Dedifferentiated amniotic fluid mesenchymal stem cell (primary cell): ENCODE measurements at regions not wholly inside any gene's neighbourhood (a gene's known extent, or its start where the extent isn't known, plus 50 kb on each side); places are given as distances from the start of the nearest gene placed in this dataset.
"Not testable (repeated sequence)": the region's sequence is repeated elsewhere in the genome, so short reads cannot be mapped to it uniquely, and the experiment has no call there.

Experiments
- DNase-seq: peaks from one replicate; pipeline ENCODE4 v3.0.0-alpha.2; 2016; ENCODE audit errors: extremely low spot score

DNA sequence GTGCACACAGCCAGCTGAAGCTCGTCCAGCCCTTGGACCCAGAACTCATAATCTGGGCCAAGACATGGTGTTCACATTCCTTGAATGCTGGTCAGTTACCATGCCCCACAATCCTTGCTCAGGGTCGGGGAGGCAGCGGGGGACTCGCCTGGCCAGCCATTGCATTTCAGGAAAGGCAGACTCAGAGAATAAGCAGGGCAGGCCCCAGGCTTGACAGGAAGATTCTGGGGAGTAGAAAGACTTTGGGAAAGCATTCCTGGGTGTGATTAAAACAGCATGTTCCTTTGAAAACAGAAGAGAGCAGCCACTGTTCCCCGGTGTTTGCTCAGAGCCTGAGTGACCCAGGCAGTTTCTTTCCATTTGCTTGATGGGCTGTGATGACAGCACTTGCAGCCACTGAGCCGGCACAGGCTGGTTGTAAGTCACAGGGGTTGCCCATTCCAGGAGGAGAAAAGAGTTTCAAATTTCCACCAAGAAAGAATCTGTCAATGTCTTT lies 473.7 kb downstream of the TYW1 start:
- no peak for DNase-seq

DNA sequence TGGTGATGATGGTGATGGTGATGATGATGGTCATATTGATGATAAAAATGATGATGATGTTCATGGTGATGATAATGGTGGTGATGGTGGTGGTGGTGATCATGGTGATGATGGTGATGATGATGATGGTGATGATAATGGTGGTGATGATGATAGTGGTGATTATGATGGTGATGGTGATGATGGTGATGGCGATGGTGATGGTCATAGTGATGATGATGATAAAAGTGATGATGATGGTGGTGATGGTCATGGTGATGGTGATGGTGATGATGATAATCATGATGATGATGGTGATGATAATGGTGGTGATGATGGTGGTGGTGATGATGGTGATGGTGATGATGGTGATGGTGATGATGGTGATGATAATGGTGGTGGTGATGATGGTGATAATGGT lies 478.7 kb downstream of the TYW1 start:
- no peak for DNase-seq

DNA sequence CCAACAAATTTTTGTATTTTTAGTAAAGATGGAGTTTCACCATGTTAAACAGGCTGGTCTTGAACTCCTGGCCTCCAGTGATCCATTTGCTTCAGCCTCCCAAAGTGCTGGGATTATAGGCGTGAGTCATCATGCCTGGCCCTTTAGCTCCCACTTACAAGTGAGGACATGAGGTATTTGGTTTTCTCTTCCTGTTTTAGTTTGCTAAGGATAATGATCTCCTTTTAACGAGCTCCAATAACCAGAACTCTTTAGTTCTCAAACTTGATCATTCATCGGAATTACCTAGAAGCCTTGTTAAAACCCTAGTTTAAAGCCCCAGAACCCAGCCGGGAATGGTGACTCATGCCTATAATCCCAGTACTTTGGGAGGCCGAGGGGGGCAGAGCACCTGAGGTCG lies 481.4 kb downstream of the TYW1 start:
- DNase-seq, result no peak

DNA sequence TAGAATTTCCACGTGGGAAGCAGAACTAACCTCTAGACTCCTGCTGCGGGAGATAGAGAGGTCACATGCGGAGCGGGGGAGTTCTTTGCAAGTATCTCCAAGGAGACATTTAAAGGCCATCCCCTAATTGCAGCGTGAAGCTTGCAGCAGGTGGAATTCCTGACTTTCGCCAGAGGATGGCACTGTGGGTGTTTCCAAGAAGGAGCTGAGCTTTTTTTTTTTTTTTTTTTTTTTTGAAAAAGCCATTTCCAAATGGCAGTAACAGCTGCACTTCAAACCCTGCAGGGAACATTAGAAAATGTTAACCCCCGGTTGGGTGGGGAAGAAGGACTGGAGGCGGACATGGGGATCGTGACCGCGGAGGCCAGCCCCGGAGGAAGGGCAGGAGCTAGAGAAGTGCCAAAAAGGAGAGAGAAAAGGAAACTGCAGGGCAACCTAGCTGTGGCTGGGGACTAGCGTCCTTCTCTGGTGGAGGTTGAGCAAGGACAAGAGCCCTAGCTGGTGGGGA lies 487.7 kb downstream of the TYW1 start:
- DNase-seq, result peak; percentile 65

DNA sequence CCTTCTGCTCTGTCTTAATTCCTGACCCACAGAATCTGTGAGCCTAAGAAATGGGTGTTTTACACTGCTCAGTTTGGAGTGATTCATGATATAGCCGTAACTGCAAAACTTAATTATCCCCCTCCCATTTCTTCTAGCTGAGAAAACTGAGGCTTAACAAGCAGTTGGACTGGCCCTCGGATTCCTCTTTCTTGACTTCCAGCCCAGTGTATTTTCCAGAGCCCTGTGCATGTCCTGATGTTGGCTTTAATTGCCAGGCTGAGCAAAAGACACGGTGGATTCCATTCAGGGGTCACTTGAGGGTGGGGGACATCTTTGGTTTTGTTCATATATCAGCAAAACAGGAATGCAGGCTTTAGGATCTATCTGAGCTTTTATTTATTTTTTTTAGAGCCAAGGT lies 489.8 kb downstream of the TYW1 start:
- DNase-seq, result no peak

DNA sequence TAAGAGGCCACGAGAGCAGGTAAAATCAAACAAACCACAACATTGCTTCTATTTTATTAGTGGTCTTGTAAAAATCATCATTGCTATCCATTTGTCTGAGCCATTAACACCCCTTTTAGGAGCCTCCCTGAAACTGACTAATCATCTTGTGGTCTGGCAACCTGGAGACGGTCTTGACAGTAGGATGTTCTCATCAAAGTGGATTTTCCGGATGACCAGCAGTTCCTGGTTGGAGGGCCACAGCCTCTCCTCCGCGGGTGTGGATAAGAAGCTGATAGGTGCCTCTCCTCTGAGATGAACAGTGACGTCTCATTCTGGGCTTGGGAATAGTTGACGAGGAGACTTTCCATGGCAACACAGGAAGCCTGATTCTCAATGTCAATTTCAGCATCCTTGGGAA lies 490.7 kb downstream of the TYW1 start:
- no peak for DNase-seq

DNA sequence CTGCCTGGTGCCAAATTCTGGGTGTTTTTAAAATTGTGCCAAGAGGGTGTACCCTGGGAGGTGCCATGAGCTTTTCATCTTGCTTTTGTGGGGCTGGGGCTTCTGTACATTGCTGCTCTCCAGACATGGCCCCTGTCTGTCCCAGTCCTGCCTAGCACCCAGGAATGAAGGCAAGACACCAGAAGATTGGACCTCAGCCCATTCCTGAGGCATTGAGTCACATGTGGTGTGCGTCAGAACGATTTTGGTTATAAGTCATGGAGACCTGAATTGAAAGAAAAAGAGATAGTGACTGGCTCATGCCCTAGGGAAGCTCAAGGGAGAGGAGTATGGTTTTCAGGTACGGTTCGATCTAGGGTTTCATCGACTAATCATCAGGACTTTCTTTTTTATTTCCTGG lies 493.2 kb downstream of the TYW1 start:
- no peak for DNase-seq

DNA sequence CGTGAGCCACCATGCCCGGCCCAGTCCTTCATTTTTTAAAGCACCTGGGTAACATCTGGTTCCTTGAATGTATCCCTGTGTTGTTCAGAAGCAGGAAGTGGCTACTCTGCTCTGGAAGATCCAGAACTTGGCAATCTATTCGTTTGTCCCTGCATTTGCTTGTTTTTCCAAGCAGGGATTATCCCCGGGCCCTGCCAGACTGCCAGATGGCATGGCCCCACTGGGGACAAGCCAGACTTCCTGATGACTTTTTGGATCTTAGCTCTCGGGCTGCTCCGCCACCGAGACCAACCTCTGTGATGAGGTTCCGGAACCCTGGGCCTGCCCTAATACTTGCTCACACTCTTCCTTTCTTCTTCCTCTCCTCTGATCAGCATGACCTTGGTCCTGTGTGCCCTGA lies 496.7 kb downstream of the TYW1 start:
- DNase-seq, result no peak

DNA sequence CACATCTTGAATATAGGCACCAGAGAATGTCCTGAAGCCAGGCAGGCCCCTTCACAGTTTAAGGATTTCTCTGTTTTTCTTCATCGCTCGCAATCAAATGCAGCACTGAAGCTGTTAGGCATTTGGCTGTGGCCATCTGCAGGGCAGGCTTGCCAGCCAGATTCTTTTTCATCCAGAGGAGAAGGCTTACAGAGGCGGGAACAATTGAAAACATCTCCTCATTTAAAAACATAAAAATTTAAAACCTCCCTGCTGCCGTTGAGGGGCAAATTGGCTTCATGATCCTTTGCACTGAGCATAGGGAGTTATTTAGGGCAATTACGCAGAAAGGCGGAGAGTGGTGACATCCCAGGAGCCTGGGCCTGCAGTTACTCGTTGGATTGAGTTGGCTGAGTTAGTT lies 500.0 kb downstream of the TYW1 start:
- no peak for DNase-seq

DNA sequence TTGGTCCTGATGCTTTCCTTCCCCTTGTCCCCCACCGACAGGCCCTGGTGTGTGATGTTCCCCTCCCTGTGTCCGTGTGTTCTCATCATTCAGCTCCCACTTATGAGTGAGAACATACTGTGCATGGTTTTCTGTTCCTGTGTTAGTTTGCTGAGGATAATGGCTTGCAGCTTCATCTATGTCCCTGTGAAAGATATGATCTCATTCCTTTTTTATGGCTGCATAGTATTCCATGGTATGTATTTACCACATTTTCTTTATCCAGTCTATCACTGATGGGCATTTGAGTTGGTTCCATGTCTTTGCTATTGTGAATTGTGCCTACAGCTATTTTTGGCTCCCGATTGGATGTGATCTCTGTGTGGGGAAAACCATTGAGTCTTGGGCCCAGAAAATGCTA lies 501.3 kb downstream of the TYW1 start:
- DNase-seq, result not testable (repeated sequence)

DNA sequence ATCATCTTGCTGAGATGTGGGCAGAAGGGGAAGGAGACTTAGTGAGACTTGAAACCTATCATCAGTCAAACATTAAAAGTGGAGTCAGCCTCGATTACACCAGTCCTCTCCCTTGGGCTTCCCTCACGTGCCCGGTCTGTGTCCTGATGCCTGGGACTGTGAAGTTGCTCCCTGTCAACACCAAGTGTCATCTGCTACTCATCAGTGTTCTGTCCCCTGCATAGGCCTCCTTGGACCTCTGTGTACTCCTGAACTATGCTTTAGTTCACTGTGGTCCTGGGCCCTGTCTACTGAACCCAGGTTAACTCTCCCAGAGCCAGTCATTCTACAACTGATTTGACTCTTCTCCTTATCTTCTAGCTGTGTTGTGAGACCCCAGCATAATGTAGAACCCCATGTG lies 506.3 kb downstream of the TYW1 start:
- no peak for DNase-seq

DNA sequence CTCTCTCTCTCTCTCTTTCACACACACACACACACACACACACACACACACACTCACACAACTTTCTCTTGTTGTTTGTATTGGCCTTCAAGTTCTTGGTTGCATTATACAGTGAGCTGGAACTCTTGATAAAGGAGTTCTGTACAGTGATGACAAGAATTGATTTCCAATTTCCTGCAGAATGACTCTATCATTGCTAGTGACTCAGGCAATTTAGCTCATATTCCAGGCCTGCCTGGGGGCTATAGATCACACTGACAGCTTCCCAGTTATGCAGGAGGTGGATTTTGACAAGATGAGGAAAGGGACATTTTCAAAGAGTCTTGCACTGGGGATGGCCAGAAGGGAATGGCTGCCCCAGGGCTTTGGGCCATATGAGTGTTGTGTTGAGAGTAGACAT lies 508.8 kb downstream of the TYW1 start:
- DNase-seq, result no peak

DNA sequence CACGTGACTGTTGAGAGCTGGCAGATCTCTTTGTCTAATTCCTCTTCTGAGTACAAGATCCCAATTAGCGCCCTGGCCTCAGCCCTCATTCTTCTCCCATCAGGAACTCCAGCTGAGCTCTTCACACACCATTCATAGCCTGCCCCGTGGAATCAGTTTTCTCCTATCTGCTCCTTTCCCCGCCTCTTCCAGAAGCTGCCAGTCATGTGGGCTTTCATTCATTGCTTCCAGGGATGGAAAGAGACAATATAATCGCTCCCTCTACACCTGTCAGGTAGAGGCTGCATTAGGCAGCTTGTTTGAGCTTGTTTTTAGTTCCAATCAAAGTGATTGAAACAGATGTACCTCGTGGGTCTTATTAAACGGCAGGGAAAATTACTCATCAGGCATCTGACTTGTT lies 515.8 kb downstream of the TYW1 start:
- no peak for DNase-seq

DNA sequence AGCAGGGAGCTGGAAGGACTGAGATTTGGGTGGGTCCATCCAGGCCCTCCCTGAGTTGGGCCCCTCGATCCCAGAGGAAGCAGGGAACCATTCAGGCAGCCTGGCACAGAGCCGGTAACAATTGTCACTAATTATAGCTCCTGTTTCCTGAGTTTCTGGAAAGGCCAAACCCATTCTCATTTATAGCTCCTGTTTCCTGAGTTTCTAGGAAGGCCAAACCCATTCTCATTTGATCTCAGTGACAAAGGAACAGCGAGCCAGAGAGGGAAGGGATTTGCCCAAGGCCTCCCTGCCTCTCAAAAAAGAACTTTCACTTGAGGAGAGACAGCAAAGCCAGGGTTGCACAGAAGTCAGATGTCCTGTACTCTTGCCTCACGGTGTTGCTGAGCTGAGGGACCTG lies 521.9 kb downstream of the TYW1 start:
- DNase-seq, result no peak

DNA sequence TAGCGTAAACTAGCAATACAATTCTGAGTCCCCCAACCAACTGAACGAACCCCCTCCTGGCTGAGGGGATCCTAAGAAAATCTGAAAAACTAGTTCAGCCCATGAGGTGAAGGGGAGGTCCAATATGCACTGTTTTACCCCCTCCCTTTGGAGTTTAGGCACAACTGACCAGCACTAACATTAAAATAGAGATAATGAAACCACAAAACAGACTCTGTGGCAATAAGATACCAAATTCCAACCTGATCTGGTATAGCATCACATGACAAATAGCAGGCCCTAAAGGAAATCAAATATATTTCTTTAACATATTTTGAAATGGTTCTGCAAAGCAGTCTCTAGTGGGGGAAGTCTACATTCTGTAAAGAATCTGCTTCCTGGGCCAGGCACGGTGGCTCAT lies 522.5 kb downstream of the TYW1 start:
- DNase-seq, result no peak

DNA sequence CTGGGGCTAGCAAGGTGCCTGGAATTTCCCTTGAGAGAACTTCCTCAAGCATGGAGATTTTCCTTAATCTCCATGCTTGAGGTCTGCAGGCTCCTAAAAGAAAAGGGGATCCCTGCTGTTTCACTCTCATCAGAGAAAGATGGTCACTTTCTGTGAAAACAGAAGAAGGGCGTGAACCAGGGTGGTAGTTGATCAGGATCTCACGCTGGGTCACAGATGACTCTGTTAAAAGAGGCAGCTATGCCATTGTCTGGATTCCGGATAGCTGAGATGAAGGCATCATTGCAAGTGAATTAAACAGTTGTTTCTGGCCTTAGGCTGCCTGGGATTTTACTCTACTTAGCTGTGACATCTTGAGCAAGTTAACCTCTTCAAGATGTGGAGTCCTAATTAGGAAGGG lies 525.9 kb downstream of the TYW1 start:
- DNase-seq, result no peak

DNA sequence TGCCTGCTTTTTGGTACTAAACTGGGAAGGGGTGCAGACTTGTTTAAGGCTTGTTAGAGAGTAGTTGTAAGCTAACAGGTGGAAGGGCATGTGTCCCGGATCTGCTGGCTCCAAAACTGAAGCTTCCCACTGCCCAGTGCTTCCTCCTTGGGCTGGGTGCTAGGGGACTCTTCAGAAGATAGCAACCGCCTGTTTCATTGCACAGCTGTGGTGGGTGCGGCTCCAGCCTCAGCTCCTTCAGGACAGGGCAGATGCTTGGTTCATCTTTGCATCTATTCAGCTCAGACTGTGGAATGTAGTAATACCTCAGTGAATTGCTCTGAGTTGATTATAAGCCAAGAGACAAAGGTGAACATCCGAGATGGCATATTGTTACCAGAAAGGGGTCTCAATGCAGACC lies 527.1 kb downstream of the TYW1 start:
- no peak for DNase-seq

DNA sequence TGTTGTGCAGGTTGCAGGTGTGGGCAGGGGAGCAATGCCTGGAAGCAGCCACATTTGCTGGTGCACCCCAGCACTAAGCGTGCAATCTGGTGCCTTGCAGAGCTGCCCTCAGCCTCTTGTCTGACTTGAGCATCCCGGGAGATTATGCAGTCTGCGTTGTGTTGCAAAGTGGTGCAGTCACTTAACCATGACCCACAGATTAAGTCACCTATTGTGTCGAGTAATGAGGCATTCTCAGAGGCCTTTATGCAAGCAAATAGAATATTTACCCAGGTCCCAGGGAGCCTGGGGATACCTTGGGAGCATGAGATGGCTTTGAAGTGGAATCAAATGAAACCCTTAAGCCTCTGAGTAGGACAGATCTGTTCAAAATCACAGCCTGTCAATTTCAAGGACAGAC lies 529.0 kb downstream of the TYW1 start:
- no peak for DNase-seq

DNA sequence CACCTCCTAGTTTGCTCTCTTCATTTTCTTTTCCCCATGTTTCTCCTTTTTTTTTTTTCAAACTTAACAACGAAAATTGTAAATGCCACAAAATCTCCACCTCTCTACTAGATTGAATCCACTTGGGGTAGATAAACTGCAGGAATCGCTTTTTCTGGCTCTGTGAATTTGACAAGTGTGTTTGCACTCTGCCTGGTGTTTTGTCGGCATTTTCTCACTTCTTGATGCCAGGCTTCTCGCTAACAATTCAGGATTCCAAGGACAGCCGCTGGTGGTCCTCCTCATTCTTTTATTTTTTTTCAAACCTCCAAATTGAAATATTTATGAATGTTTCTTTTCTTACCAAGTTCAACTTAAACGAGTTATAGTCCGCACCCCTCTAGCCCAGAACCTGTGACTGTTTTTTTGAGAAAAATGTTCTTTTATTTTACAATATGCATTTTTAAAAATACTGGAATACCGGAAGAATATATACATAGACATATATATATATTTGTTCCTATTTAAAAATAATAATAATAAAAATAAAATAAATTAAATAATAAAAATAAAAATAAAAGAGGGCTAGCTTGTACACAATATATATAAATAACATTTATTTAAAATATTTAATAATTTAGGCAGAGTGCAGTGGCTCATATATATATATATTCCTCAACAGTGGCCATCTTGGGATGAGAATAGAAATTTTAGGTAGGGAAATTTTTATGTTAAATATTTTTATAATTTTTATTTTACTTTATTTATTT lies 538.8 kb downstream of the TYW1 start:
- no peak for DNase-seq

DNA sequence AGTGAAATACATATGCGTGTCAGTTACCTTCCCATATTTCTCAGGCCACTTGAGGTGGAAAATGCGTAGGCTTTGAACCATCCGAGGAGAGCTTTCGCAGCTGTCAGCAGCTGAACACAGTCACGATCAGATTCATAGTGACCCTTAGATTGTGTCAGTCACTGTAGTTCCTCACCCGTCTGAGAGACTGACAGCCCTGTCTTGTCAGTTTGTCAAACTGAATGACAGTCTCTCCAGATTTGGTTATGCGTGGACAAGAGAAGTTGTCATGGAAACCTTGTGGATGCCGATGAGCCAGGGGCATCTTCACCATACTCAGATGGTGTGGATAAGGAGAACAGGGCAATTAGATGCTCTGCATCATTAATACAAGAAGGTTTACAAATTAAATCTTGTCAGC lies 546.3 kb downstream of the TYW1 start:
- DNase-seq, result no peak

DNA sequence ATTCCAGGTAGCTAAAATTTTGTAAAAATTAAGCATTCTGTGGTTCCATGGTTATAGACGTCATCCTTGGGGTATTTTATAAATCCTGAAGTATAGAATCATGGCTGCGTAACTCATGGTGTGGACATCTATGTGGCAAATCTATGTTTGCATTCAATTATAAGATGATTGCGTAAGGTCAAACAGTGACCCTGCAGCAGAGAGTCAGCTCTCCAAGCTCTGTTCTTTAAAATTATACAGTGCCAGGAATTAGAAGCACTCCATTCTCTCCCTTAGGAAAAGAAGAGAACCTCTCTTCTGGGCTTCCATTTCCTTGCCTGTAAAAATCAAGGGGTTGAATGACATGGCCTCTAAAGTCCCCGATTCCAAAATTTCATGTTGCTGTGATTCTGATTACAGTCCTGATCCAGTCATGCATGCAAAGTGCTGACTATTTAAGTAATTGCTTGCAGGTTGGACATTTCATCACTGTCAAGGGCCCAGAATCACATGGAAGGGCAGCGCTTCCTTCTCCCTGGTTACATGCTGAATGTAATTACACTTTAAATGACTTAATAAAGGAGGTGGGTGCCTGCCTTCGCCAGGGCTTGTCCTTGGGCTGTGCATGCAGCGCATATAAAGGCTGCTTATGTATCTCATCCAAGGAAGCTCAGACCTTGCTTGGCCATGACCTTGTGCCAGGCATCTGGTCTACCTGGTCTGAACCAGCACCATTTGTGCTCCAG lies 550.7 kb downstream of the TYW1 start:
- DNase-seq, result no peak

DNA sequence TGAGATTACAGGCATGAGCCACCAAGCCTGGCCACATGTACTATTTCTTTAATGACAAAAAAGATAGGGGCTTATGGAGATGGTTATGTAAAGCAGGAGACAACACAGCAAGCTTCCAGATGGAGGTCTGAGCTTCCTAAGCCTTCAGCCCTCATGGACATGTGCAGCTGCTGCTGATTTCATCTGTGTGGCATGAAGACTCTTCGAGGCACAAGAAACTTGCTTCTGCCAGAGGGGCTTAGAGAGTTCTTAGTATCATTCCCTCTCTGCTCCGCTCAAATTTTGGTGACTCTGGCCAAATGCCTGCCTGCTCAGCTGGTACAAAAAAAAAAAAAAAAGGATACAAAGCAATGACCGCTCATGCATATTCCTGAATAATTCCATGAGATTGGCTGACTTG lies 552.5 kb downstream of the TYW1 start:
- DNase-seq, result no peak

DNA sequence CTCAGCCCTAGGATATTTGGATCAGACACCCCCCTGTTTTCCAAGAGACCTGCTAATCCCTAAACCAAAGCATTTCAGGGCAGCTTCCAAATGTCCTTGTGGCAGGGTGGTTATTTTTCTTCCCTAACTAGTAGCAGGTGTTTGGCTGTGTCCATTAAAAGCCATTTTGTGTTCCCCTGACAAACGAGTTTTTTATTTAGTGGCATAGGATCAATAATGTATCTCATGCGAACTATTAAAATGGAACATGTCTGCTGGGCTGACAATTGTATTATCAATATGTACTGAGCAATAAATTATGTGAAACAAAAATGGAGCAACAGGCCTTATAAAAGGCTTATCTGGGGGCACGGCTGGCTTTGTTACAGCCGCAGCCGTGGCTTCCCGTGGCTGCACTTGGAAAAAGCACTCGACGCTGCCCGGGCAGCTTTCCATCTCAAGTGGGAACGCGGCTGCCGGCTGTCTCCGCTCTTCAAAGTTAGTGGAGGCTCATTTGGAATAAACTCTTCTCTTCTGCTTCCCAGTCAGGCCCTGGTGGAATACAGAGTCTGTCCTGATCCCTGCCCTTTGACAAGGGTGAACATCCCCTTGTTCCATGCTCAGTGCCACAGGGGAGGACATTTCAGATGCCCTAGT lies 554.3 kb downstream of the TYW1 start:
- DNase-seq, result no peak
